Skin of body (tissue), 1 donor: ENCODE measurements at regions not wholly inside any gene's neighbourhood (a gene's known extent, or its start where the extent isn't known, plus 50 kb on each side); places are given as distances from the start of the nearest gene placed in this dataset.

ENCODE experiments used
- DNase-seq: peaks from one replicate; lab custom pipeline; 2025; lab: John Stamatoyannopoulos, UW

DNA sequence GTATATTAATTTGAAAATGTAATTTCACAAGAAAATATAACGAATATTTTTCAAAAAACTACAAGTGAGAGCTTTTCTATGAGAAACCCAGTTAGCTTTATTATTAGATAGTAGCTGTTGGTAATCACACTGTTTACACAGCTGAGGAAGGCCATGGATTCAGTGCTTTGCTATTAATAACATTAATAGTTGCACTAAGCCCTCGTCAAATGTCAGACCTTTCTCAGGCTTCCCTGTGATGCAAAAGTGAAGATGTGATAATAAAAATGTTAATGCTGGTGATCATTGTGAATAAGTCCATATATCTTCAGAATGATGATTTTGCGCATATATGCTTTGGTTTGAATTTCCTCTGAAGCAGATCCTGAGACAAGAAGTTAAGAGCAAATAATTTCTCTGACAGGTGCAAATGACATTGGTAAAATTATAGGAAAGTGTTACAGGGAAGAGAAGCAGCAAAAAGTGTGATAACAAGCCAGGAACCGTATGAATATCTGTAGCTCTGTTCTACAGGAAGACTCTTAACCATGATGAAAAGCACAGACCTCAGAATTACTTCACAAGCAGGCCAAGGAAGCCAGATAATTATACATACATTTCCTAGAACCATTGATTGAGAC, 56.5 kb upstream of the CNTN6 start:
- DNase-seq: no peak

GRCh38 chr3:1037631-1038030, 55.2 kb upstream of the CNTN6 start:
- no peak for DNase-seq
